CD4-positive, alpha-beta T cell treated with Interleukin-12 subunit alpha and Interleukin-12 subunit beta, for 1 hour (primary cell): ENCODE measurements at regions not wholly inside any gene's neighbourhood (a gene's known extent, or its start where the extent isn't known, plus 50 kb on each side); places are given as distances from the start of the nearest gene placed in this dataset.
"Not testable (repeated sequence)": the region's sequence is repeated elsewhere in the genome, so short reads cannot be mapped to it uniquely, and the experiment has no call there.

Experiments used
- DNase-seq: peaks from one replicate; pipeline ENCODE4 v3.0.0-alpha.2; 2020

DNA sequence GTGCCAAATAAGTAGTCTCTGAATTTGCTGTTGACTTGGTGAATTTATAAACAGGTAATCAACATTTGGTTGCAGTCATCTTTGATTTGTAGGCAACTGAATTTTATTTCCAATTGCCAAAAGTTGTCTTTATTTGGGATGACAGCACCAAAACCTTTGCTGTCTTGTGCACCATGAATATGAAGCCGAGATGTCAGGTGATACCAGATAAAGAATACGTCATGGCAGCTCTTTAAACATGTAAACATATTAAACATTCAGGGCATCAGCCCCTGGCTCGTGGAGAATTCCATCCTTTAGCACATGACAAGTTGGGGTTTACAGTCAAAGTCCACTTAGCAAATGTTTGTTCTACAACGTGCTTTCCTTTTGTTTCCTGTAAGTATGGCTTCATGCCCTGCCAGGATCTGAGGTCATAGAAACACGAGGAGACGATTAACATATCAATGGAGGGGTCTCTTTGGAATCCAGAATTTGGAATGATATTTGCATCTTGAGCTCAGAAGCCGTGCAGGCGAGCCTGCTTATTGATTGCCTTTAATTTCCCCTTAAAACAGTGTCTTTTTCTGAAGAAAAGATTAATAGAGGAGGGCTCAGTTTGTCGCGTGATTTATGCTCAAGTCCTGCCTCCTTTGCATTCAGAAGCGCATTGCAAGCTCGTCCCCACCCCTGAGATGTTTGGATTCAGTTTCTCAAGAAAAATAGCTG, 170.2 kb upstream of the ZNF217 start:
- no peak for DNase-seq

DNA sequence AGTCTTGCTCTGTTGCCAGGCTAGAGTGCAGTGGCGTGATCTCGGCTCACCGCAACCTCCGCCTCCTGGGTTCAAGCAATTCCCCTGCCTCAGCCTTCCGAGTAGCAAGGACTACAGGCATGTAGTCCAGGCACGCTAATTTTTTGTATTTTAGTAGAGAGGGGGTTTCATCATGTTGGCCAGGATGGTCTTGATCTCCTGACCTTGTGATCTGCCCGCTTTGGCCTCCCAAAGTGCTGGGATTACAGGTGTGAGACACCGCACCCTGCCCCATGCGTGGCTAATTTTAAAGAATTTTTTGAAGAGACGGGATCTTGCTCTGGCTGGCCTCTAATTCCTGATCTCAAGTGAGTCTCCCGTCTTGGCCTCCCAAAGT, 168.8 kb upstream of the ZNF217 start:
- DNase-seq = not testable (repeated sequence)

DNA sequence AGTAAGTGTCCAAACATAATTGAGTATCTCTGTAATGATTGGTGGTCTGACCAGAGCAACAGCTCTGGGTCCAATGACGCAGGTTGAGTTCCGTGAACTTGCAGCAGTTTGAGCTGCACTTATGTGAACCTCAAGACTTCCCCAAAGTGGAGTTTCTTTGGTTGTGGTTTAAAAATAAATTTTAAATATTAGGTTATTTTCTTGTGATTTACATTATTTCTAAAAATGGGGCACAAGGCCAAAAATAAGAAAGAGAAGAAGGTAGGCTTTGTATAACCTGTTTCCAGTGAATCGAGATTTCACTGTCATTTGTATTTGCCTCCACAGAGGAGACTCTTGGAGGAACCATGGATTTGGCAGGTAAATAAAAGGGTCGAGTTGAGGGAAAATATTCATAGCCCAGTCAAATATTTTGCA, 166.4 kb upstream of the ZNF217 start:
- no peak for DNase-seq

DNA sequence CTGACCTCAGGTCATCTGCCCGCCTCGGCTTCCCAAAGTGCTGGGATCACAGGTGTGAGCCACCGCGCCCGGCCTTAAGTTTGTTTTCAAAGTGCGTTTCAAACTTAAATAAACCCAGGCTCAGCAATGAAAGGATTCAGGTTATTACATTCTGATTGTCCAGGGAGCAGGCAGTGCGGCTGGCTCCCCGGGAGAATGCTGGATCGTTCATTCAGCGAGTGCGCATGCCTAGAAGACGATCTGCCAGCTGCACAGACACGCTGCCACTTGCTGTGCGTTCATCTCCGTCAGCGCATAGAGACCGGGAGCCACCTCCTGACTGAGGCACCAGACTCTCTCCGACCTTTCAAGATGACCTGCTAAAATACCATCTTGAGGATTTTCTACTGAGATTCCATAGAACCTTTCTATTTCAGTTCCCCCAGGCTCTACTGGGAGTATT, 163.9 kb upstream of the ZNF217 start:
- no peak for DNase-seq

DNA sequence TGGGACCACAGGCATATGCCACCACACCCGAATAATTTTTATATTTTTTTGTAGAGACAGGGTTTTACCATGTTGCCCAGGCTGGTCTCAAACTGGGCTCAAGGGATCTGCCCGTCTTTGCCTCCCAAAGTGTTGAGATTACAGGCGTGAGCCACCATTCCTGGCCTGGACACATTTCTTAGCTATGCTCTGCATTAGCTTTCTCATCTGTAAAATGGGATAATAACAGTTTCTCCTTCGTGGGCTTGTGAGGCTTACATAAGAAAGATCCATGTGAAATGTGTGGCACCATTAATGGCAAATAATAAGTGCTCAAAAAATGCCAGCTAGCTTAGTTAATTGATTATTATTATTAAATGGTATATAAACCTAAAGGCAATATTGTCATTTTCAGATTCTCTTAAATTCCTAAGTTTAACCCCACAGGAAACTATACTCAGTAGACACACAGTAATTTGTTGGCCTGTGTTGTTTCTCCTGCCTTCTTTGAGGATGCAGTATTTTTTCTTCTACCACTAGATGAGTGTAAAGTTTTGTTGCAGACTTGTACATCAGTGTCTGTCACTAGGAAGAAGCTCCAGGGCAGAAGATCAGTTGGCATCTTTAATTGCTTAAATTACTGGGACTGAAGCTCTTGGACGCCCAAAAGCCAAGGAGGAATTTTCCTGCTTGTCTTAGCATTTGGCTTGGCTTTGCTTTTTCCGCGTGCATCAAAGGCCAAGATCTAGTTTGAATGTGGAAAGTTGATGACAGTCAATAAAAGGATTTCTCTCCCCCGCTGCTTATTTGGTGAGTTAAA, 162.3 kb upstream of the ZNF217 start:
- DNase-seq = no peak

DNA sequence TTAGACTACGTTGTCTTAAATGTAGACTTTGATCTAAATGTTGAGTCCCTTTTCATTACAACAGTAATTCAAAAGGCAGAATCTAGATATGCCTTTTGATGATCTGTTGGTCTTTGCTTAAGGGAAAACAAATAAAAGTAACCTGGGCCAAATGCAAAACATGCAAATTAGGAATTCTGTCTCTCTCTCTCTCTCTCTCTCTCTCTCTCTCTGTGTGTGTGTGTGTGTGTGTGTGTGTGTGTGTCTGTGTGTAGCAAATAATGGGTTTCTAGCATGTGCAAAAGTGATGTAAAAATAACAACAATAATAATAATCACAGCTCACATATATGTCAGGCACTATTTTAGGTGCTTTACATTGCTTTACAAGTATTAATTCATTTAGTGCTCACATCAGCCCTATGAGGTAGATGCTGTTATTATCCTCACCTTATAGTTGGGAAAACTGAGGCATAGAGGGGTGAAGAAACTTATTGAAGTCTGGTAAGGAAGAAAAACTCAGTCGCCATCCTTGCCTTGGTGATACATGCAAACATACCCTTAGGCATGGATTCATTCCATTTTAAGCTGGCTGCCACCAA, 160.3 kb upstream of the ZNF217 start:
- DNase-seq = no peak

DNA sequence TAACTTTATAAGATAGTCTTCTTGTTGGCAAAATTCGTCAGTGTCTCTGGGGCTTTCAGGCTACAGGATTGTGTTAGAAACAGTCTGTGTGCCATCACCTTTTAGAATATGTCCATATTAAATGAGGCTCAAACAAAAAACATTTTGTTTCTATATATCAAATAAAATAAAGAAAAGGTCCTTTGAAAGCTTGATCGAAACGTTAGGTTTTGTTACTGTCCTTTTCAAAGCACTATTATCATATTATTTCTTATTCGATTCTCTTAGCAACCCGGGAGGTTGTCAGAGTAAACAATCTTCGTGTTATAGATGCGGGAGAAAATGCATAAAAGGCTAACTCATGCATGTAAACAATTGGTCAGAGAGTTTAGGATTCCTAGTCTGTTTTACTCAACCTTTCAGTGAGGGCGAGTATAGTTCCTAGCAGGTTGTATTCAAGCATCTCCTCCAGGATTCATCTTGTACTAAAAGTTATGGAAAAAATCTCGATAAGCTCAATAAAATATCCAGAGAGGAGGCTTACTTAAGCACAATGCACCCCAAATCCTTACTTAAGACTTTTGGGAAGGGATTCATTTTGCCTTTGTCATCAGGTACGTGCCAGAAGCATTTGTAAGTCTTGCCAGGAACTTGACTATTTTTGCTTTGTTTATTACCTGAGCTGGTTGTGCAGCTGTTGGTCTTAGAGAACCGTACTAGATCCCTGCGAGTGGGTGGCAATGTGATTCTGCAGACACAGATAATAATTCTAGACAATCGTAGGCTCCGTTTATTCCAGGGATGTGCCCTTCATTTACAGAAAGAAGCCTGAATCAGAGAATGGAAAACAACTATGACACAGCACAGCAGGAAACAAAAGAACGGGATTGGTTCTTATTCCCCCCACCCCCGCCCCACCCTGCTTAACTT, 159.6 kb upstream of the ZNF217 start:
- no peak for DNase-seq

DNA sequence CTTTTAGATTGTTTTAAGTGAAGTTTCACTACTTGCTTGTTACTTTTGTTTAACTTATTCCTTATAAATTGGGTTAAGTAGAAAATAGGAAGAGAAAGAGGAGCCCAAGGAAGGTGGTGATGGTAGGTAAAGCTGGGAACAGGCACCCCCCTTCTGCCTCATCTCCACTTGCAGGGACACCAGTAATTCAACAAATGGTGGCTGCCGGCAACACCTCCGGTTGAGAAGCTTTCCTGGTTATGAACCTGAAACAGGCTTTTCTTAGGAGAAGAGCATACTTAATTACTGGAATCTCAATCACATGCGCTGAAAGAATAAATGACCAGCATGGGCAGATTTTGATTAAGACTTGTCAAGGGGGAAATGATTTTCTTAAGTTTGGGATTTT, 158.9 kb upstream of the ZNF217 start:
- DNase-seq = no peak

DNA sequence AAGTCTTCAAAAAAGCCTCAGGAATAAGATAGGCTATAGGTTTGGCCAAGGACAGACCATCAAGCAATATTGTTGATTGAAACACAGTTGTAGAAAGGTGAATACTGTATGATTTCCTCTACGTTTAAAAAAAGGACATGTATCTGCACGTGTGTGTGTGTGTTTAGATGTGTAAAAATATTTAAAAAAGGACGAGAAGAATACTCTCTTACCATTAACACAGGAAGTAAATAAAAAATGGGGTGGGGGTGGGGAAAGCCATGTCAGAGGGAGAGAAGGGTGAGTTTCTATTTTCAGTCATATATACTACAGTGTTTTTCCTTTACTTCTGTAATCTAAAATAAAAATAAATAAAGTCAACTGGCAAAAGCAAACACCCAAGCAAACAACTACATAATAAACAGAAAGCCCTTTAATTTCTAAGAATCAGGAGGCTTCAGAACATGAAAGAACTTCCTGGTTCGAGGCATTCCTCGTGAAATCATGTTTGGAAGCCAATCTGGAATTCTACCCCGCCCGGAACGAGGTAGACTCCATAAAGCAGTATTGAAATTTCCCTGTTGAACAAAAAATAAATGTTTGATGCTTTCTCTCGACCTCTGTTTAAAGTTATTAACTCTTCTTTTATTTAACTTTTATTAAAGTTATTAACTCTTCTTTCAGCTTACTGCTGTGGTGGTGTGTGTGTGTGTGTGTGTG, 158.1 kb upstream of the ZNF217 start:
- DNase-seq = no peak

DNA sequence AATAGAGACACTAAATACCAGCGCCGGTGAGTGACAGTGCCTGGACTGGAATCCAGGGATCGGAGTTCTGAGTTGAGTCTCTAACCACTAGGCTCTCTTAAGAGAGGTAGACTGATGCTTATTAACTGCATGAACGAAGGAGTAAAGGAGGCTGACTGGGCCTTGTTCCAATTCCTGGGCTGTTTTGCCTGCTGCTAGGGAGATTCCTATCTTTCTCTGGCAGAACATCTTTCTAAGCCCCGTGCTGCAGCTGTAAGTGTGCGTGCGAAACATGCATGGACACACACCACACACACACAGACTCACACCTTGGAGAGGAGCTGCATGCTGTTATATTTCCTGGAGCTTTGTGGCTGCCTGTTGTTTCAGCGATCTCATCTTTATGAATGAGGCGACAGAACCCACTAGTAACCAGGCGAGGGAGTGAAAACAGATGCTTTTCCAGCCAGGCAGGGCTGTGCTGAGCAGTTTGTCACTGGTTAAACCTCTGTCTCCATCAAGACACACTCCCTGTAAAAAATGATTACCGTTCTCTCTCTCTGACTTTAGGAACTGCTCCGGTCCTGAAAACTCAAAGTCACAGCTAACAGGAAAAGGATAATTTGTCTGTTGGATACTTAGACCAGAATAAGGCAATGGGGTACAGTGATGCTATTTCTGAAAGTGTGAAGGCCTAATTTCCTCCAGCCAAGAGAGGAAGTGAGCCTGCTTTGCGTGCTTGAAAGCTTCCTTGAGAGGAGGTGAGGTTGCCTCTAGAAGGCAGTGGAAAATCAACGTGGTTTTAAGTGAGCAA, 157.4 kb upstream of the ZNF217 start:
- peak; percentile 45 for DNase-seq

DNA sequence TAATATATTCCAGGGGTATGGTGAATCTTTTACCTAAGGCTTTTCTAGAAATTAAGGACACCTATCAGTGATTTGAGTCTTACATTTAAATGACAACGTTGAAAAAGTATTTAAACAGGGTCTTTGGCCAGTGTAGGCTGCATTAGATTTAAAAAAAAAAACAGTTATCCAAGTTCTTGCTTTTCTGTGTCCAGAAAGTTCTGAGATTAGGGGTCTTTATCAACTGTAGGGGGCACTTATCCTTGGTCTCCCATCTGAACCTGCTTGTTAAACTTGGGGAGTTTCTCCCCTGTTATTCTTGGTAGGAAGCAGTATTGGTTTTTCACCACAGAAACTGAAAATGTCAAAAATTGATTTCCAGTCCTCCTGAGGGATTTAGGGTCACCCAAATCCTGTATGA, 155.9 kb upstream of the ZNF217 start:
- DNase-seq = no peak

DNA sequence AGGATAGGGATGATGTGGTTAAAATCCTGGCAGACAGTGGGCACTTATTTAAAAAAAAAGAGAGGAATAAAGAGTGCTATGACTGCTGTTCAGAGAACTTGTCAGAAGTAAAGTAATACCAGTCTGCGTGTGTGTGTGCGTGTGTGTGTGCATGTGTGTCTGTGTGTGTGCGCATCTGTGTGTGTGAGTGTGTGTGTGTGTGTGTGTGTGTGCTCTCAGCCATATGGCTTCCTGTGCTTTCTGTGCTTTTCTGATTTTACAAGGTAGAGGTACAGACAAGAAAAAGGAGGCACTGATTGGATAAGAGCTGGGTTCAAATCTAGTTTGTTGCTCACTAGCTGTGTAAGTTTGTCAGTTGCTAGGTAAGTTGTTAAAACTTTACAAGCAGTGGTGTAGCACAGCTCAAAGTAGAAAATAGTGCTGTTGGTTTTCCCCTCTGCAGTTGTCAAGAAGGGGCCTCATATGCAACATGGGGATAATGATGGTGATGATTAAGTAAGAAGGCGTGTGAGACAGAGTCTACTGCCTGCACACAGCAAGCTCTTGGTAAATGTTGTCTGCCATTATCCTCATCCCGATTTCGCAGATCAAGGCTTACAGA, 155.3 kb upstream of the ZNF217 start:
- no peak for DNase-seq

DNA sequence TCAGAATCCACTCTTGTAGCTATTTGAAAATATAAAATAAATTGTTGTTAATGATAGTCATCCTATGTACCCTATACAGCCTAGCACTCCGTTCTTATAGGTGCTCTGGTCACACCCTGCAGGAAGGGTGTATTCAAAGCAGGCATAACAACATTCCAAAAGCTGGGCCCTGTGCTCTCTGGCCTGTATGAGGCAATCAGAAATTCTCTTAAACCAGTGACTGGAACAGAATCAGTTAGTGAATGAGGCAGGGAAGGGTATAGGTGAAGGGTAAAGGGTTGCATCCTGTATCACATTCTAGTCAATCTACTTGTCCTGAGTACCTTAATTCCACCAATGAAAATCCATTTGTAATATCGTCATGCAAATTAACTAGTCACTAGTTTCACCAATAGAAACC, 154.5 kb upstream of the ZNF217 start:
- no peak for DNase-seq

DNA sequence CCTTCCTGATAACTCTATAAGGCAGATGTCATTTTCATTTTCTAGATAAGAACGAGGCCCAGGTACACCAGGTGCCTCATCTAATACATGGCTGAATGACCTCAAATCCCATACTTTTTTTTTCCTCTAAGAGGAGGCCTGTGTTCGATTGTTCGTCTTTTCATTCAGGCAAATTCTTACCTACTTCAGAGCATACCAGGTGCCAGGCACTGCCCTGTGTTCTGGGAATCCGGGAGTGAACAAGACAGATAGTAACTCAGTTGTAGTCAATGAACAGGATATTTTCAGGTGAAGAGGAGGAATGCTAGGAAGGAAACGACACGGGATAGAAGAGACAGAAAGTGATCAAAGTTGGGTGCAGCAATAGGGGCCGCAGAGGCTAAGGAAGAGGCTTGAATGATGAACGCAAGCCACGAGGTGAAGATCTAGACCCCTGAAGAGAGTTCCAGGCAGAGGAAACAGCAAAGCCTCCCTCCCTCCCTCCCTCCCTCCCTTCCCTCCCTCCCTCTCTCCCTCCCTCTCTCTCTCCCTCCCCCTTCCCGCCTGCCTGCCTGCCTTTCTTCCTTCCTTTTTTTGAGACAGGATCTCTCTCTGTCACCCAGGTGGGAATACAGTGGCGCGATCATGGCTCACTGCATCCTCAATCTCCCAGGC, 150.1 kb upstream of the ZNF217 start:
- no peak for DNase-seq

DNA sequence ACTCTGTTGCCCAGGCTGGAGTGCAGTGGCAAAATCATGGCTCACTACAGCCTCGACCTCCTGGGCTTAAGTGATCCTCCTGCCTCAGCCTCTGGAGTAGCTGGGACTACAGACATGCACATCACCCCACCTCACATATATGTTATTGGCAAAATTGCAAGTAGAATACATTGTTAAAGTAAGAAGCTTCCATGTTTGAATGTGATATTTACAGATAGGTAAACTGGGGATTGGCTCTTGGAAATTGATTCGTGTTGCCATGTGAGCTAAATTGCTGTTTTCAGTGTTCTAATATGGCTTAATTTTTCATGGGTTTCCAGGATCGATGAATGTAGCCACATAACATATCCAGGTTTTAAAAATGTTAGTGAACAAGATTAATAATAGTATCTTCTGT, 149.0 kb upstream of the ZNF217 start:
- DNase-seq = no peak

DNA sequence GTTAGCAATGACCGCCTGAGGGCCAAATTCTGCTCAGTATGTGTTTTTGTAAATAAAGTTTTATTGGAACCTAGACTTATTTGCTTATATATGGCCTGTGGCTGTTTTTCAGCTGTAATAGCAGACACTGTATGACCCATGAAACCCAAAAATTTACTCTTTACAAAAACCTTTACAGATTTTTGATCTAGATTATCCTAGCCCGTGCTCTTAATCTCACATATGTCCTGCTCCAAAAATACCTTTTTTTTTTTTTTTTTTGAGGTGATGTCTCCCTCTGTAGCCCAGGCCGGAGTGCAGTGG, 148.0 kb upstream of the ZNF217 start:
- DNase-seq = no peak

DNA sequence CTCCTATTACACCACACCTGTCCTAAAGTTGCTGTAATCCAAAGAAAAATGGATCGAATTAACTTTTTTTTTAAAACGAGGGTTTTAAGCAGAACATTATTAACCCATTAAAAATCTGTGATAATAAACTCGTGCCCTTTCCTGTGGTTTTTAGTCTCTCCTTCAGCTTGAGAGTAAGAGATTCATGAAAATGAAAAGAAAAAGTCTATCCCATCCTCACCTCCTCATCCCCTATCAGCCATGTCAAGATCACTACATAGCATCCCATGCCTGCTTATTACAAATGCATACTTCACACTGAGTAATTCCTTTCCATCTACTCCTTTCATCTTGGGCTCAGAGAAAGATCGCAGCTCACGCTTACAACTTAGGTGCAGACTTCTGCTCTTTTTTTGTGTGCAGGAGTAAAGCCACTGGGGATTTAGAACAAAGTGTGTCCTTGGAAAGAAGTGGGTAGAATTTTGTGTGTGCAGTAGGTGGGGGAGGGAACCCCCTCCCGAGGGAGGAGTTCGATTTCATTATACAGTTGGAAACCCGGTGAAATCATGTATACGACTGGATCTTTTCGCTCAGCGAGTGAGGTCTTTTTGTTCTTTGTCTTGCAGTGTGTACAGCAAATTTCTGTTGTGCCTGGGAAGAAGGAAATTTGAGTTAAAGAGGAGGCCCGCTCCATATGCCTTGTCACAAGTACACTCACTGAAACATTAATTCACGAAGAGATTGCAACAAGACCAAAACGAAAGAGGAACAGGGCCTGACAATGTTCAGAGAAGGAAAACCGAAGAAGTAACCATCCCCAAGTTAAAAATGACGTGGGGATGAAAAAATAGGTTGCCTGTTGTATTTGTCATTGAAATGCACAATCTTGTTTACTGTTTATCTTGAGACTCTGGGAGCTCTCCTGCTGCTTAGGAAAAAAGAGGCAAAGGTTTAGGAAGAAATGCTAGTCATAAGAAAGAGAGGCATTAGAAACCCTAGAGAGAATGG, 146.5 kb upstream of the ZNF217 start:
- no peak for DNase-seq

DNA sequence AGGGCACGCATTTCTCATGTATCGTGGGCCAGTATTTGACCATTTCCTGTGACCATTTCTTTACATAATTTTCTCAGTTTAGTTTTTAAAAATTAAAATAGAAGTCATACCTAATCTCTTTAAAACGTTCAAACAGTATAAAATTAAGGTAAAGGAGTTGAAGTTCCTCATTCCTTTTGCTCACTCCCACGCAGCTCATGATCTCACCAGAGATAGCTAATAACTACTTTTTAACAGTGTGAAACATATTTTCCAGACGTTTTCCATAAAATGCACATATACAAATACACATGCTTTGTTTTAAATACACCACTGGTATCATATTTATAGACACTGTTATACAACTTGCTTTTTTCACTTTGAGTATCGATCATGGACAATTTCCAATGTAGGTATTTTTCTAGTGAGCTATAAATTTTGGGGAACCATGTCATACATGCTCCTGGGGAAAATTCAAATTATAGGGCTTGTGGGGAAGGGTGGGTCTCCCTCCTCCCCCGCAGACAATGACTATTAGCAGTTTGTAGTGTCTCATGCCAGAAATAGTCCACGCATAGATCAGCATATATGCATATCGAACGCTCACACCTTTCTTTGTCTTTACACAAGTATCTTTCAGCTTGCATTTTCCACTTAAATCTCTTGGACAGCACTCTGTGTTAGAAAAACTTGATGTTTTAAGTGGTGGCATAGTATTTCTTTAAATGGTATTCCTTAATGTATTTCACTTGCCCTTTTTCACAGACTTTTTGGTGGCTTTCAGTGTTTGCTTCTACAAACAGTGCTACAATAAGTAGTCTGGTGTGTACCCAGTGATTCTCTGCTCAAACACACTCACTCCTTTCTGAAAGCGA, 145.5 kb upstream of the ZNF217 start:
- no peak for DNase-seq
